GM23338 (cell line): ENCODE measurements at regions not wholly inside any gene's neighbourhood (a gene's known extent, or its start where the extent isn't known, plus 50 kb on each side); places are given as distances from the start of the nearest gene placed in this dataset.

Source experiments
- ATAC-seq: fragments of 200-7000 bp; cut with Tn5 transposase; 3 replicates; pipeline ENCODE4 v1.9.1; 2020
- DNase-seq: peaks from one replicate; pipeline ENCODE4 v3.0.0-alpha.2; 2015; ENCODE audit warnings: low spot score
- H2AFZ ChIP-seq: fragments of 200-600 bp; sonication (generic); 2 replicates; pipeline ENCODE4 v1.8.0; 2016; ENCODE audit warnings: antibody characterized with exemption, mild to moderate bottlenecking, moderate library complexity
- H3F3A ChIP-seq: fragments of 200-600 bp; sonication (generic); replicated peaks from 2 replicates; pipeline ENCODE4 v1.8.0; 2017; ENCODE audit warnings: antibody characterized with exemption, mixed run types, low read depth
- H3K27ac ChIP-seq: fragments of 200-600 bp; sonication (generic); 2 replicates; pipeline ENCODE4 v1.6.1; 2016; ENCODE audit warnings: low read depth
- H3K27me3 ChIP-seq: fragments of 200-600 bp; sonication (generic); 2 replicates; pipeline ENCODE4 v1.8.0; 2016; ENCODE audit warnings: mild to moderate bottlenecking, mixed run types, moderate library complexity; ENCODE audit not compliant: insufficient read depth
- H3K36me3 ChIP-seq: fragments of 200-600 bp; sonication (generic); 2 replicates; pipeline ENCODE4 v1.8.0; 2016; ENCODE audit warnings: mild to moderate bottlenecking; ENCODE audit not compliant: insufficient read depth
- H3K4me1 ChIP-seq: fragments of 200-600 bp; sonication (generic); 2 replicates; pipeline ENCODE4 v1.8.0; 2016; ENCODE audit warnings: mild to moderate bottlenecking, moderate library complexity; ENCODE audit not compliant: insufficient read depth
- H3K4me2 ChIP-seq: fragments of 200-600 bp; sonication (generic); 2 replicates; pipeline ENCODE4 v1.7.1; 2017; ENCODE audit warnings: mixed run types
- H3K4me3 ChIP-seq: fragments of 200-600 bp; sonication (generic); 2 replicates; pipeline ENCODE4 v1.6.1; 2016; ENCODE audit warnings: mixed run types
- H3K79me2 ChIP-seq: fragments of 200-600 bp; sonication (generic); replicated peaks from 2 replicates; pipeline ENCODE4 v1.8.0; 2017; ENCODE audit warnings: mild to moderate bottlenecking; ENCODE audit not compliant: insufficient read depth
- H3K9me2 ChIP-seq: fragments of 200-600 bp; sonication (generic); 2 replicates; pipeline ENCODE4 v1.8.0; 2017; ENCODE audit not compliant: insufficient read depth
- H4K20me1 ChIP-seq: fragments of 200-600 bp; sonication (generic); replicated peaks from 2 replicates; pipeline ENCODE4 v1.8.0; 2017; ENCODE audit warnings: mild to moderate bottlenecking; ENCODE audit not compliant: insufficient read depth
- H3K27ac Mint-ChIP-seq: 2 replicates; pipeline ENCODE4 v1.8.0; 2020; ENCODE audit warnings: inconsistent platforms, mild to moderate bottlenecking, moderate library complexity, mixed read lengths
- H3K27me3 Mint-ChIP-seq: 3 replicates; pipeline ENCODE4 v1.8.0; 2022; ENCODE audit warnings: low read depth, mild to moderate bottlenecking, moderate library complexity, mixed read lengths, inconsistent platforms; ENCODE audit not compliant: insufficient read depth, poor library complexity
- H3K36me3 Mint-ChIP-seq: 3 replicates; pipeline ENCODE4 v1.8.0; 2021; ENCODE audit warnings: low read depth, mild to moderate bottlenecking, inconsistent platforms, moderate library complexity, mixed read lengths
- H3K4me1 Mint-ChIP-seq: 3 replicates; pipeline ENCODE4 v1.8.0; 2020; ENCODE audit warnings: mild to moderate bottlenecking, inconsistent platforms, mixed read lengths
- H3K4me3 Mint-ChIP-seq: 3 replicates; pipeline ENCODE4 v1.8.0; 2021; ENCODE audit warnings: moderate library complexity, mild to moderate bottlenecking, inconsistent platforms, mixed read lengths
- H3K9me3 Mint-ChIP-seq: 3 replicates; pipeline ENCODE4 v1.8.0; 2020; ENCODE audit warnings: moderate library complexity, mild to moderate bottlenecking, inconsistent platforms, mixed read lengths
- JUNB ChIP-seq: IDR thresholded peaks from one replicate; pipeline ENCODE4 v1.6.1; 2016; ENCODE audit warnings: antibody characterized with exemption; ENCODE audit not compliant: unreplicated experiment
- ZNF114 ChIP-seq: fragments of 250-450 bp; sonication (Bioruptor Pico); IDR thresholded peaks from 2 replicates; pipeline ENCODE4 v1.5.0; 2020; ENCODE audit warnings: mild to moderate bottlenecking, moderate library complexity
- TF ChIP-seq, protein P1 (sequence below), 2 experiments: fragments of 200-600 bp in 1 of 2; sonication (generic) in 1 of 2; conservative IDR thresholded peaks; 2 replicates each; pipeline versions ENCODE4 v1.5.1 to v1.6.1; 2016 to 2017; ENCODE audit warnings: antibody characterized with exemption in 2 of 2, low read depth in 2 of 2, mild to moderate bottlenecking in 2 of 2, moderate library complexity in 1 of 2
- TF ChIP-seq, protein P2 (sequence below): IDR thresholded peaks from one replicate; pipeline ENCODE4 v1.6.1; 2018; ENCODE audit warnings: antibody characterized with exemption; ENCODE audit not compliant: unreplicated experiment

DNA sequence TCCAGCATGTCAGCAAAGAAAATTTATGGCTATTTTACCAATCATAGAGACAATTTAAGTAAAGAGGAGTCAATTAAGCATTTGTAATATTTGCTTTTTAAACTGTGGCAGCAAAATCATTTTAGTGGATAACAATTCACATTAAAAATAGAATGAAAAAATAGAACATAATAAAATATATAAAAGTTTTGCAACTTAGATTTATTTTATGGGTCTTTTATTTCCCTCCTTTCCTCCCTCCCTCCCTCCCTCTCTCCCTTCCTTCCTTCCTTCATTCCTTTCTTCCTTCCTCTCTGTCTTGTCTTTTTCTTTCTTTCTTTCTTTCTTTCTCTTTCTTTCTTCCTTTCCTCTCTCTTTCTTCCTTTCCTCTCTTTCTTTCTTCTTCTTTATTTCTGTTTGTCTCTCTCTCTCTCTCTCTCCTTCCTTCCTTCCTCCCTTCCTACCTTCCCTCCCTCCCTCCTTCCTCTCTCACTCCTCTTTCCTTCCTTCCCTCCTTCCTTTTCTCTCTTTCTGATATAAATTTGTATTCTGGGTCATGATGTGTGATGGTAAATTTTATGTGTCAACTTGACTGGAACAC, 610.9 kb upstream of the CITED2 start:
- H3K36me3 Mint-ChIP-seq, result no peaks in the 10 kb centered on the region; the same call in 2 of the 3 replicates
- Histone ChIP-seq H4K20me1 (no peaks in the 10 kb centered on the region), H3K36me3 (no peaks in the 10 kb centered on the region), H3K4me2 (no peak overlapping the region), H3K4me1 (peaks cover 31% of the 10 kb centered on the region), H3K79me2 (no peaks in the 10 kb centered on the region), H3F3A (no peaks in the 10 kb centered on the region), H3K27me3 (no peaks in the 10 kb centered on the region), H3K4me3 (no peak overlapping the region), H3K9me2 (no peaks in the 10 kb centered on the region), H2AFZ (no peak overlapping the region), H3K27ac (no peak overlapping the region)
- no peak for ATAC-seq
- no peak overlapping the region for H3K4me3 Mint-ChIP-seq
- peaks cover 2% of the 10 kb centered on the region for H3K27me3 Mint-ChIP-seq
- DNase-seq, result no peak
- no peak overlapping the region for H3K27ac Mint-ChIP-seq
- H3K4me1 Mint-ChIP-seq, result peaks cover 34% of the 10 kb centered on the region
- no peaks in the 10 kb centered on the region for H3K9me3 Mint-ChIP-seq
- TF ChIP-seq JUNB (no peak), ZNF114 (CRISPR knock-in tag) (no peak)
- TF ChIP-seq, protein P1, sequence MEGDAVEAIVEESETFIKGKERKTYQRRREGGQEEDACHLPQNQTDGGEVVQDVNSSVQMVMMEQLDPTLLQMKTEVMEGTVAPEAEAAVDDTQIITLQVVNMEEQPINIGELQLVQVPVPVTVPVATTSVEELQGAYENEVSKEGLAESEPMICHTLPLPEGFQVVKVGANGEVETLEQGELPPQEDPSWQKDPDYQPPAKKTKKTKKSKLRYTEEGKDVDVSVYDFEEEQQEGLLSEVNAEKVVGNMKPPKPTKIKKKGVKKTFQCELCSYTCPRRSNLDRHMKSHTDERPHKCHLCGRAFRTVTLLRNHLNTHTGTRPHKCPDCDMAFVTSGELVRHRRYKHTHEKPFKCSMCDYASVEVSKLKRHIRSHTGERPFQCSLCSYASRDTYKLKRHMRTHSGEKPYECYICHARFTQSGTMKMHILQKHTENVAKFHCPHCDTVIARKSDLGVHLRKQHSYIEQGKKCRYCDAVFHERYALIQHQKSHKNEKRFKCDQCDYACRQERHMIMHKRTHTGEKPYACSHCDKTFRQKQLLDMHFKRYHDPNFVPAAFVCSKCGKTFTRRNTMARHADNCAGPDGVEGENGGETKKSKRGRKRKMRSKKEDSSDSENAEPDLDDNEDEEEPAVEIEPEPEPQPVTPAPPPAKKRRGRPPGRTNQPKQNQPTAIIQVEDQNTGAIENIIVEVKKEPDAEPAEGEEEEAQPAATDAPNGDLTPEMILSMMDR (conservative IDR thresholded peaks at IDR 0.05; ENCODE audit: low read depth in 2 of 2), result no peak

DNA sequence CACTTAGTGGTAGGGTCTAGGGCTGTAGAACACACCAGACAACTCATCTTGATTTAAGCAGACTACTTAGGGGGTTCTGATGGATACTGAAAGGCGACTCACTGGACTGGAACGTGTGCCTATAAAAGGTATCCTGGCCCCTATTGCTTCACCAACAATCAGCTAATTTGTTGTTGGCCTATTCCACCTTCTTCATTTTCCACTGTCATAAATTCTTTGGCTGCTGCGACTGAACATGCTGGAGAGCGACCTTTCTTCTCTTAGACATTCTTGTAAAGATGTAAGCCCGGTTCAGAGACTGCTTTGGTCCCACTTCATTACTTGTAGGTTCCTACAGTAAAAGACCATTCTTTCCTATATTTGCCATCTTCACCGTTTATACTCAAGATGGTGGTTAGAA, 609.9 kb upstream of the CITED2 start:
- no peak overlapping the region; the same call in 1 of the 2 replicates for H2AFZ ChIP-seq
- no peaks in the 10 kb centered on the region for H3K9me3 Mint-ChIP-seq

More for the DNA sequence above, 609.9 kb upstream of the CITED2 start:
- no peaks in the 10 kb centered on the region for H3K79me2 ChIP-seq
- no peak overlapping the region for H3K4me2 ChIP-seq
- ATAC-seq, result no peak
- DNase-seq, result no peak
- no peak overlapping the region for H3K4me3 Mint-ChIP-seq
- TF ChIP-seq, protein P1 (conservative IDR thresholded peaks at IDR 0.05; ENCODE audit: low read depth in 2 of 2), result no peak
- no peak for TF ChIP-seq ZNF114 (CRISPR knock-in tag)
- TF ChIP-seq, protein P2, sequence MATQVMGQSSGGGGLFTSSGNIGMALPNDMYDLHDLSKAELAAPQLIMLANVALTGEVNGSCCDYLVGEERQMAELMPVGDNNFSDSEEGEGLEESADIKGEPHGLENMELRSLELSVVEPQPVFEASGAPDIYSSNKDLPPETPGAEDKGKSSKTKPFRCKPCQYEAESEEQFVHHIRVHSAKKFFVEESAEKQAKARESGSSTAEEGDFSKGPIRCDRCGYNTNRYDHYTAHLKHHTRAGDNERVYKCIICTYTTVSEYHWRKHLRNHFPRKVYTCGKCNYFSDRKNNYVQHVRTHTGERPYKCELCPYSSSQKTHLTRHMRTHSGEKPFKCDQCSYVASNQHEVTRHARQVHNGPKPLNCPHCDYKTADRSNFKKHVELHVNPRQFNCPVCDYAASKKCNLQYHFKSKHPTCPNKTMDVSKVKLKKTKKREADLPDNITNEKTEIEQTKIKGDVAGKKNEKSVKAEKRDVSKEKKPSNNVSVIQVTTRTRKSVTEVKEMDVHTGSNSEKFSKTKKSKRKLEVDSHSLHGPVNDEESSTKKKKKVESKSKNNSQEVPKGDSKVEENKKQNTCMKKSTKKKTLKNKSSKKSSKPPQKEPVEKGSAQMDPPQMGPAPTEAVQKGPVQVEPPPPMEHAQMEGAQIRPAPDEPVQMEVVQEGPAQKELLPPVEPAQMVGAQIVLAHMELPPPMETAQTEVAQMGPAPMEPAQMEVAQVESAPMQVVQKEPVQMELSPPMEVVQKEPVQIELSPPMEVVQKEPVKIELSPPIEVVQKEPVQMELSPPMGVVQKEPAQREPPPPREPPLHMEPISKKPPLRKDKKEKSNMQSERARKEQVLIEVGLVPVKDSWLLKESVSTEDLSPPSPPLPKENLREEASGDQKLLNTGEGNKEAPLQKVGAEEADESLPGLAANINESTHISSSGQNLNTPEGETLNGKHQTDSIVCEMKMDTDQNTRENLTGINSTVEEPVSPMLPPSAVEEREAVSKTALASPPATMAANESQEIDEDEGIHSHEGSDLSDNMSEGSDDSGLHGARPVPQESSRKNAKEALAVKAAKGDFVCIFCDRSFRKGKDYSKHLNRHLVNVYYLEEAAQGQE, result no peak
- peaks cover 2% of the 10 kb centered on the region for H3K27me3 Mint-ChIP-seq
- no peak overlapping the region for H3K4me3 ChIP-seq
- no peaks in the 10 kb centered on the region; the same call in 2 of the 3 replicates for H3K36me3 Mint-ChIP-seq
- H3K9me2 ChIP-seq, result no peaks in the 10 kb centered on the region
- H4K20me1 ChIP-seq, result no peaks in the 10 kb centered on the region
- no peaks in the 10 kb centered on the region for H3K27me3 ChIP-seq
- no peaks in the 10 kb centered on the region for H3F3A ChIP-seq
- peaks cover 32% of the 10 kb centered on the region for H3K4me1 ChIP-seq
- no peak overlapping the region for H3K27ac Mint-ChIP-seq
- H3K4me1 Mint-ChIP-seq, result peaks cover 40% of the 10 kb centered on the region
- no peaks in the 10 kb centered on the region for H3K36me3 ChIP-seq
- H3K27ac ChIP-seq, result no peak overlapping the region
